K562 (cell line): ENCODE measurements at regions not wholly inside any gene's neighbourhood (a gene's known extent, or its start where the extent isn't known, plus 50 kb on each side); places are given as distances from the start of the nearest gene placed in this dataset.
"Not testable (repeated sequence)": the region's sequence is repeated elsewhere in the genome, so short reads cannot be mapped to it uniquely, and the experiment has no call there.

ENCODE experiments used
- BHLHE40 ChIP-seq: IDR thresholded peaks from 2 replicates; pipeline ENCODE4 v1.6.1; 2011; ENCODE audit warnings: low read length, improper control_type of control experiment
- ELF4 ChIP-seq: fragments of 450-650 bp; formaldehyde crosslinking; IDR thresholded peaks from 2 replicates; pipeline ENCODE4 v1.4.0; 2022; ENCODE audit warnings: missing genetic modification characterization
- SIN3A ChIP-seq, 2 experiments: fragments of 150-350 bp in 1 of 2; IDR thresholded peaks; 2 replicates each; pipeline ENCODE4 v1.6.1; 2011 to 2016; ENCODE audit warnings: borderline replicate concordance in 2 of 2, low read depth in 2 of 2, low read length in 2 of 2, mild to moderate bottlenecking in 2 of 2, moderate library complexity in 2 of 2; ENCODE audit not compliant: control insufficient read depth in 1 of 2
- ZNF785 ChIP-seq: fragments of 250-450 bp; sonication (Bioruptor Pico); IDR thresholded peaks from 2 replicates; pipeline ENCODE4 v1.4.0; 2020; ENCODE audit warnings: mild to moderate bottlenecking
- TF ChIP-seq, protein P1 (sequence below), 3 experiments: IDR thresholded peaks in 2 of 3; conservative IDR thresholded peaks in 1 of 3; 2 replicates each; pipeline ENCODE4 v1.5.1; 2011 to 2012; ENCODE audit warnings: low read length in 3 of 3, mild to moderate bottlenecking in 3 of 3, control low read depth in 2 of 3, improper control_type of control experiment in 1 of 3, inconsistent platforms in 1 of 3, low read depth in 1 of 3, mixed read lengths in 1 of 3, moderate library complexity in 1 of 3; ENCODE audit not compliant: insufficient read depth in 2 of 3
- TF ChIP-seq, protein P2 (sequence below): fragments of 450-650 bp; IDR thresholded peaks from 2 replicates; pipeline ENCODE4 v1.7.1; 2018; ENCODE audit warnings: mild to moderate bottlenecking, low read depth; ENCODE audit not compliant: partially characterized antibody

DNA sequence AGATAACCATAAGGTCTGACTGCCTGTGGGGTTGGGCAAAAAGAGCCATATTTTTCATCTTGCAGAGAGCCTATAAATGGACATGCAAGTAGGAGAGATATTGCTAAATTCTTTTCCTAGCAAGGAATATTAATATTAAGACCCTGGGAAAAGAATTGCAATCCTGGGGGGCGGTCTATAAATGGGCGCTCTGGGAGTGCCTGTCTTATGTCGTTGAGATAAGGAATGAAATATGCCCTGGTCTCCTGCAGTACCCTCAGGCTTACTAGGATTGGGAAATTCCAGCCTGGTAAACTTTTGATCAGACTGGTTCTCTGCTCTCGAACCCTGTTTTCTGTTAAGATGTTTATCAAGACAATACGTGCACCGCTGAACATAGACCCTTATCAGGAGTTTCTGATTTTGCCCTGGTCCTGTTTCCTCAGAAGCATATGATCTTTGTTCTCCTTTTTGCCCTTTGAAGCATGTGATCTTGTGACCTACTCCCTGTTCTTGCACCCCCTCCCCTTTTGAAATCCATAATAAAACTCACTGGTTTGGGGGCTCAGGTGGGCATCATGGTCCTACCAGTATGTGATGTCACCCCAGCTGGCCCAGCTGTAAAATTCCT, 1458.3 kb downstream of the PCDH9 start:
- TF ChIP-seq, protein P1, sequence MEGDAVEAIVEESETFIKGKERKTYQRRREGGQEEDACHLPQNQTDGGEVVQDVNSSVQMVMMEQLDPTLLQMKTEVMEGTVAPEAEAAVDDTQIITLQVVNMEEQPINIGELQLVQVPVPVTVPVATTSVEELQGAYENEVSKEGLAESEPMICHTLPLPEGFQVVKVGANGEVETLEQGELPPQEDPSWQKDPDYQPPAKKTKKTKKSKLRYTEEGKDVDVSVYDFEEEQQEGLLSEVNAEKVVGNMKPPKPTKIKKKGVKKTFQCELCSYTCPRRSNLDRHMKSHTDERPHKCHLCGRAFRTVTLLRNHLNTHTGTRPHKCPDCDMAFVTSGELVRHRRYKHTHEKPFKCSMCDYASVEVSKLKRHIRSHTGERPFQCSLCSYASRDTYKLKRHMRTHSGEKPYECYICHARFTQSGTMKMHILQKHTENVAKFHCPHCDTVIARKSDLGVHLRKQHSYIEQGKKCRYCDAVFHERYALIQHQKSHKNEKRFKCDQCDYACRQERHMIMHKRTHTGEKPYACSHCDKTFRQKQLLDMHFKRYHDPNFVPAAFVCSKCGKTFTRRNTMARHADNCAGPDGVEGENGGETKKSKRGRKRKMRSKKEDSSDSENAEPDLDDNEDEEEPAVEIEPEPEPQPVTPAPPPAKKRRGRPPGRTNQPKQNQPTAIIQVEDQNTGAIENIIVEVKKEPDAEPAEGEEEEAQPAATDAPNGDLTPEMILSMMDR (IDR thresholded peaks at IDR 0.05 in 2 of 3, conservative IDR thresholded peaks at IDR 0.05 in 1 of 3; ENCODE audit: insufficient read depth in 2 of 3, low read depth in 1 of 3, low read length in 3 of 3) = not testable (repeated sequence)
- not testable (repeated sequence) for TF ChIP-seq ELF4; SIN3A (IDR thresholded peaks at IDR 0.05; ENCODE audit: borderline replicate concordance in 2 of 2, control insufficient read depth in 1 of 2, low read depth in 2 of 2, low read length in 2 of 2); BHLHE40; ZNF785 (CRISPR knock-in tag)
- TF ChIP-seq, protein P2, sequence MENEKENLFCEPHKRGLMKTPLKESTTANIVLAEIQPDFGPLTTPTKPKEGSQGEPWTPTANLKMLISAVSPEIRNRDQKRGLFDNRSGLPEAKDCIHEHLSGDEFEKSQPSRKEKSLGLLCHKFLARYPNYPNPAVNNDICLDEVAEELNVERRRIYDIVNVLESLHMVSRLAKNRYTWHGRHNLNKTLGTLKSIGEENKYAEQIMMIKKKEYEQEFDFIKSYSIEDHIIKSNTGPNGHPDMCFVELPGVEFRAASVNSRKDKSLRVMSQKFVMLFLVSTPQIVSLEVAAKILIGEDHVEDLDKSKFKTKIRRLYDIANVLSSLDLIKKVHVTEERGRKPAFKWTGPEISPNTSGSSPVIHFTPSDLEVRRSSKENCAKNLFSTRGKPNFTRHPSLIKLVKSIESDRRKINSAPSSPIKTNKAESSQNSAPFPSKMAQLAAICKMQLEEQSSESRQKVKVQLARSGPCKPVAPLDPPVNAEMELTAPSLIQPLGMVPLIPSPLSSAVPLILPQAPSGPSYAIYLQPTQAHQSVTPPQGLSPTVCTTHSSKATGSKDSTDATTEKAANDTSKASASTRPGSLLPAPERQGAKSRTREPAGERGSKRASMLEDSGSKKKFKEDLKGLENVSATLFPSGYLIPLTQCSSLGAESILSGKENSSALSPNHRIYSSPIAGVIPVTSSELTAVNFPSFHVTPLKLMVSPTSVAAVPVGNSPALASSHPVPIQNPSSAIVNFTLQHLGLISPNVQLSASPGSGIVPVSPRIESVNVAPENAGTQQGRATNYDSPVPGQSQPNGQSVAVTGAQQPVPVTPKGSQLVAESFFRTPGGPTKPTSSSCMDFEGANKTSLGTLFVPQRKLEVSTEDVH = not testable (repeated sequence)
